HG03342 (cell line): ENCODE measurements at regions not wholly inside any gene's neighbourhood (a gene's known extent, or its start where the extent isn't known, plus 50 kb on each side); places are given as distances from the start of the nearest gene placed in this dataset.
A peak's percentile ranks its signal among the peaks of the same experiment; 100 is the strongest.

Source experiments
- ATAC-seq: cut with Tn5 transposase; IDR thresholded peaks from one replicate; pipeline ENCODE4 v1.9.1; 2021; ENCODE audit warnings: mild to moderate bottlenecking, moderate library complexity; ENCODE audit not compliant: unreplicated experiment

GRCh38 chr2:103103678-103104077 lies 341.8 kb downstream of the TMEM182 start:
- ATAC-seq = no peak

DNA sequence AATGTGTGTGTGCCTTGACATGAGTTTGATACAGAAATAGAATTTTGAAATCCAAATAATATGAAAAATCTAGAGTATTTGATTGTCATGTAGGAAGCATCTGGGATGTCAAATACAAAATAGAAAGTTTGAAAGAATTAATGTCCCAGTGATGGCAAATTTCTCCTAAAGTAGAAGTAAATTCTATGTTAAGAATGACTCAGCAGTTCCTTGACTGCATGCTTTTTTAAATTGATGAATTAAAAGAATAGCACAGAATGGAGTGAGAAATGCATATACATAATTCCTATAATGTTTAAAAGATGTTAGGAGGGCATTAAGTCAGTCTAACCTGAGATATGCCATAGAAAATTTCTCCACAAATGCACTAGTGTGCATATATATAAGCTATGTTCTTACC lies 357.5 kb downstream of the TMEM182 start:
- no peak for ATAC-seq

DNA sequence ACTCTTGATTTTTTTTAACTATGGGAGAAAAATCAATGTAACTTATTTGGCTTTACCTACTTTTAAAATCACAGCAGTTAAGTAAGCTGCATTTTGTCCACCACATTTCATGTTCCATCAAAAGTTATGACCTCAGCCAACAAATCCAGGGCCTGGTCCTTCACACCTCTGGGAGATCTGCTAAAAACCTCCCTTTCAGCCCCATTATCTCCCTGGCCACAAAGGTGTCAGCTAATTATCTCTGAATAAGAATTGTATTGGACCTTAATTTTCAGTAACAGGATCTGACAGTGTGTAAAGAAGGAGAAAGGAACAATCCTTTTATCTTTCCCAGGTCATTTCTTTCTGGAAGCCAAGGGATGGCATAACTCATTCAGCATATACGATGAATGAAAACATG lies 359.3 kb downstream of the TMEM182 start:
- ATAC-seq = no peak

DNA sequence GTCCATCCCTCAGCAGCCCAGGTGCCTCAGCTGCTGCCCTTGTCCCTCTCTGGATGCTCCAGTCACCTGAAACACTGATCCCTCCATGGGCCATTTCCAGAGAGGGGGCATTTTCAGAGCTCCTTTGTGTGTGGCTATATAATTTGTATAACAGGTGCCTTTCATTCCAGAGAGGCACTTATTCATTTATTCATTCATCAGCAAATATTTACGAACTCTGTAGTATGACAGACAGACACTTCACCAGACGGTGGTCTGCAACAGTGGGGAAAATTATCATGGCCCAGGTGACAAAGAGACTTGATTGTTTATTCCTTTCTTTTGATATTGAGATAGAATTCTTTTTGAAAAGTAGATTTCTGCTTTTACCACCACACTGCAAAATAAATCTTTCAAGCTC lies 361.7 kb downstream of the TMEM182 start:
- ATAC-seq = no peak

DNA sequence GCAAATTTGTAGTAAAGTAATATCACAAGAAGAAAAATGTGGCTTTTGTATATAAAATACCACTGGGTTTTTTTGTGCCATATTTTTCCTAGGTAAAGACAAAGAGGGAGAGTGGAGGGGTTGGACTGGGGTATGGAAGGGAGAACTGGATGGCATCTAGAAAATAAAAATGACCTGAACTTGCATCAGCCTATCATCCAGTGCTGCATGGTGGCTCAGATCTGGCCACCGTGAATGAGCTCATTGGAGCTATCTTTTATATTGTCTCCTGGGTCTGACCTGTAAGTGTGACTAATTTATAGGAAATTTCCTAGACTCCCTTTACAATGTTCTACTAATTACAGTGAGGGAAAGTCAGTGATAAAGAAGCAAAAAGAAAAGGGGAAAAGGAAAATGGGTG lies 369.0 kb downstream of the TMEM182 start:
- ATAC-seq = no peak

DNA sequence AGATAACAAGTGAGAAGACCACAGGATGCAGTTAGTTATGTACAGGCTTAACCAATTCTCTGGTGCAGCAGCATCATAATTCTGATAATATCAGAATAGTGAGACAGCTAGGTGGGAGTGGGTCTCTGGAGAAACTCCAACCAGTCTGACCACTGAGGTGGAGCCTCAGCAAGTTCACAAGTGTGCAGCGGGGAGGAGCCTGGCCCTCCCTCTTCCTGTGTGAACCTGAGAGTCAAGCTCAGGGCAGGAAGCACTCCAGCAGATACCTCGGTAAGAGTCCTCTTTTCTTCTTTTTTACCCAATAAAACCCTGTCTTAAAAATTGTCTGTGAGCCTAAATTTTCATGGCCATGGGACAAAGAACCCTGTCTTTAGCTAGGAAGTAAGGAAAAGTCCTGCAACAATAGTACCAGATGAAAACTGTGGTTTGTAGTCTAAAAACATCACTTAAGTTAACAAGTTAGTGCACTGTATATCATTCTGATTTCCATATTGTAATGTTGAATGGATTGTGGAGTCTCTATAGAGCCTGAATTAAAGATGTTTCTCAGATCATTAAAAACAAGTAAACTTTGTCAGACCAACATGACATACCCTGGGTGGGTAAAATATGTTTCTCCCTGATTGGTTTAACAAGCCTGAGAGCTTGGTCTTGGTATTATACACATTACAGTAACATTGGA lies 370.8 kb downstream of the TMEM182 start:
- ATAC-seq = peak; percentile 92

DNA sequence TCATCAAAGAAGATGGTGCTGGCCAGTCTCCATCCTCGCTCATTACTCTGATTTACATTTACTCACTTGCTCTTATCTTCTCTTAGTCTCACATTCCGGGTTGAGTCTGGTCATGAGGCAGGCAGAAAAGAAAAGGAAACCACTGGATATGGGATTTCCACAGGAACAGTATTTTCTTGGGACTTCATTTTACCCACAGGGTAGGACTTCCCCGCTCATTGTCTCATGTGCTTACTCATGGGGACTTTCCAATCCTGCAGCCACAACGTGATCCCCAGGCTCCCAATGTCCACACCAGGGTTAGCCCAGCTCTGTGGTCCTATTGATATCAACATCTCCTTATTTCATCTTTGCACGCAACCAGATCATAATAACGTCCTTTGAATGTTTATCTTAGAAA lies 373.8 kb downstream of the TMEM182 start:
- ATAC-seq = no peak

- ATAC-seq = peak; percentile 60
Measured at GRCh38 chr2:103138123-103138901, 376.5 kb downstream of the TMEM182 start.

- ATAC-seq = no peak
Measured at GRCh38 chr2:103139628-103140268, 377.9 kb downstream of the TMEM182 start.

DNA sequence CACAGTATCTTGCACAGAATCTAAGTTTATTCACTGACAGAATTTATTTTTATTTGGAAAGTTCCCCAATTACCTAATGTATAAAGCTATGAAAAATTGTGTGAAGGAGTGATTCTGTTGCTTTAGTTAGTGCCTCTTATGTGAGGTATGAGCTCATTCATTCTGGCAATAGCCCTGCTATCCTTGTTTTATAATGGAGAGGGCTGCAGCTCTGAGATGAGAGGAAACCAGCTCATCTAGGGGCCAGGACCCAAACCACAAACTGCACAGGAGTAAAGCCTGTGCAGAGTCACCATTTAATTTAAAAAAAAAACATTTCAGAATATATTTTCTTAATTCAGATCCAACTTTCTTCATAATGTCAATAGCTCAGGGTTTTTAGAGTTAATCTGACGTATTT lies 383.0 kb downstream of the TMEM182 start:
- ATAC-seq = no peak

DNA sequence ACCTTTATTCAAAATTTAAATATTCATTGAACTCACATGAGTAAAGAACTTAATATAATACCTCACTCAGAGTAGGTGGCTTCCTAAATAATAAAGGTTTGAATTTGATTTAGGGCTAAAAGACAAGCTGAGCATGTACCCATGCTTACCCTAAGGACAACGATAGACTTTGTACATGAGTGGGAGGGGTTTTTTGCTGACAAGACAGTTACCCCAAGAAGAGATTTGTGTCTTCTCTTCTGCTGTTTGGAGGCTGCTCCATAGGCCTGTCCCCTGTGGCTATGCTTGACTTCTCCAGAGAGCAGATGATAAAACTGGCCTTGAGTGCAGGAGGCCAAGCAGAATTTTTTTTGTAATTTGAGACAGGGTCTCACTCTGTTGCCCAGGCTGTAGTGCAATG lies 383.9 kb downstream of the TMEM182 start:
- no peak for ATAC-seq

DNA sequence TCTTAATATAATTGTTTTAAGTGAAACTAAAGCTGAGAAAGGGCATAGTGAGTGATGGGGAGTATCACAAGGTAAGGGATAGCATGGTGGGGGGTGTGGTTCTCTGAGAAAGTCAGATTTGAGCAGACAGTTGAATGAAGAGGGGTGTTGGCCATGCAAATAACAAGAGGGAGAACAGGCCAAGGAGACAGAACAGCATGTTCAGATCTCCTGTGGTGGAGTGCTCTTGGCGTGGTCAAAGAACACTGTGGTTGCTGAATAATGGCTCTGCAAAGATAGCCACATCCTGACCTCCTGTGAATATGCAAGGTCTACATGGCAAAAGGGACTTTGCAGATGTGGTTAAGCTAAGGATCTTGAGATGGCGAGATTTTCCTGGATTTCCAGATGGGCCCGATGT lies 389.2 kb downstream of the TMEM182 start:
- ATAC-seq = no peak

DNA sequence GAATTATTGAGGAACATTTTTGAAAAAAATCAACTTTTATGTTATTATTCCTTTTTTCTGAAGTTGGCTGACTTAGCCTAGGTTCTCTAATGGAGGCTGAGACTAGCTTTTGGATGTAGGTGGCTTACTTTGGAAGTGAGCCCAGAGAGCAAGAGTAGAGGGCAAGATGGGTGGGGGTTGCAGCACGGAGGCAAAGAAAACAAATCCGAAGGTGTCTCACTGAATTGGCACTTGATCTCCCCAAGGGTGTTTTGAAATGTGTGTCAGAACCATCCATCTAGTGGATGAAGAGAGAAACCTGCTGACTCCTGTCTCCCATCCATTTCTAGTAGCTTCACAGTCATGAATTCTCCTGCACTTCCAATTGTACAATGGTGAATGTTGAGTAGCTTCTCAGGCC lies 390.7 kb downstream of the TMEM182 start:
- ATAC-seq = no peak

- ATAC-seq = no peak
Measured at GRCh38 chr2:103153580-103154284, 391.9 kb downstream of the TMEM182 start.

DNA sequence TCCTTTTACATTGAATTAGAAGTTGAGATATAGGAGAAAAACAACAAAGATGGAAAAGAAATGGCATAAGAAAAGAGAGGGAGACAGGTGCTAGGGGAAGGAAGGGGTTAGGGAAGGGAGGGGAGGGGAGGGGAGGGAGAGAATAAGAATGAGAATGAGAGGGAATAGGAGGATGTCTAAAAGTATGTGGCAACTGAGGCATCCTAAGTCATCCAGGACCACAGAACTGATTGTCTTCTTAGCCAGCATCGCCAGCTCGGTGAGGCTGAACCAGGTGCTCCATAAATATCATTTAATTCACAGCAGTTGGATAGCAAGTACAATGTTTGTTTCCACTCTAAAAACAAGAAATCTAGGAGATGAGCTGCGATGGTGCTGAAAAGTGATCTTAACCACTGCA lies 393.5 kb downstream of the TMEM182 start:
- ATAC-seq = no peak

DNA sequence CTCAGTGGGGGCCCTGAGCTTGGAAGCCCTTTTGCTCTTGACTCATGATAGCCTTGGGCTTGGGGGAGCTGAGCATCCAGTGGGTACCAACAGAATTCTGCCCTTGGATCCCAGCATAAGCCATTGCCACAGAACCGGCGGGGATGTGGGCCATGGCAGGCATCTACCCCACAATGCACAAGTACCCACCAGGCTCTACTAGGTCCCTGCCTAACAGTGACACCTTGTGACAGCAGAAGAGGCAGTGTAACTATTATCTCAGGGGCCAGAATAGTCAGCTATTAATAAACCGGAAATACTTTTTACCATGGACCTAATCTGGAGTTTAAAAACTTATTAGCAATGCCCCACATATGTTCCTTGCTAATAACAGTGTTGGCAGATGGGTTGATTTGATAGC lies 397.2 kb downstream of the TMEM182 start:
- ATAC-seq = no peak

DNA sequence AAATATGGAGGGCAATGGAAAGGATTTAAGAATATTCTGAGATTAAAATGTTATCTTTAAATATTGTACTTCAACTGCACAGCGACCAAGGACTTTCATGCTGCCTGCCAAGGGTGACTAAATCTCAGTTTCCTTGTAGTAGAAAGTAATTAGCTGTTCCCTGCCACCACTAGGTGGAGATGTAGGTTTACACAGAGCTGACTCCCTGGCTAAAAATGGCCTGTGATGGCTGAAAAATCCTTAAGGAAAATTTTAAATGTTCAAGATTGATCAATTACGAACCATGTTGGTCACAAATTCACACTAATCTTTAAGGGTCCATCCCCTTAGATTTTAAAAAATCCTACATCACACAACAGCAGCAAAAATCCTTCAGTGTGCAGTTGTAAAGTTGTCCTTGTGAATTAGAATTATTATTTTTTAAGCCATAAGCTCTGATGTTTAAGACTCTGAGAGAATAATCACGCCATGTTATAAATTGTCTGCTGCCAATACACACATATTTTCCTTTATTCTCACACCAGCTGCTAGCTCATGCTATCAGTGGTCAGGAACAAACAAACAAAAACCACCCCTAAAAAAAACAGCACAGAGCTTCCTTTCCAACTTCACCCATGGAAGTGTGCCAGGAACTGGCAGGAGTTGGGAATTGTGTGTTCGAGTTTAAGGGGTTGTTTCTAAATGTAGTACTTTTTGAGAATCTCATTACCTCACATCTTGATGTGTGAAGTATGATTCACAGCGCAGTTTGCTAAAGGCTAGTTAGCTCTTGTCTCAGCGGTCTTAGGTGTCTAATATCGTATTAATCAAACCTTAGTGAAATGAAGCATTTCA lies 399.8 kb downstream of the TMEM182 start:
- ATAC-seq = peak; percentile 56

- ATAC-seq = no peak
Measured at GRCh38 chr2:103164748-103165147, 402.9 kb downstream of the TMEM182 start.

- ATAC-seq = no peak
Measured at GRCh38 chr2:103165836-103166235, 404.0 kb downstream of the TMEM182 start.

DNA sequence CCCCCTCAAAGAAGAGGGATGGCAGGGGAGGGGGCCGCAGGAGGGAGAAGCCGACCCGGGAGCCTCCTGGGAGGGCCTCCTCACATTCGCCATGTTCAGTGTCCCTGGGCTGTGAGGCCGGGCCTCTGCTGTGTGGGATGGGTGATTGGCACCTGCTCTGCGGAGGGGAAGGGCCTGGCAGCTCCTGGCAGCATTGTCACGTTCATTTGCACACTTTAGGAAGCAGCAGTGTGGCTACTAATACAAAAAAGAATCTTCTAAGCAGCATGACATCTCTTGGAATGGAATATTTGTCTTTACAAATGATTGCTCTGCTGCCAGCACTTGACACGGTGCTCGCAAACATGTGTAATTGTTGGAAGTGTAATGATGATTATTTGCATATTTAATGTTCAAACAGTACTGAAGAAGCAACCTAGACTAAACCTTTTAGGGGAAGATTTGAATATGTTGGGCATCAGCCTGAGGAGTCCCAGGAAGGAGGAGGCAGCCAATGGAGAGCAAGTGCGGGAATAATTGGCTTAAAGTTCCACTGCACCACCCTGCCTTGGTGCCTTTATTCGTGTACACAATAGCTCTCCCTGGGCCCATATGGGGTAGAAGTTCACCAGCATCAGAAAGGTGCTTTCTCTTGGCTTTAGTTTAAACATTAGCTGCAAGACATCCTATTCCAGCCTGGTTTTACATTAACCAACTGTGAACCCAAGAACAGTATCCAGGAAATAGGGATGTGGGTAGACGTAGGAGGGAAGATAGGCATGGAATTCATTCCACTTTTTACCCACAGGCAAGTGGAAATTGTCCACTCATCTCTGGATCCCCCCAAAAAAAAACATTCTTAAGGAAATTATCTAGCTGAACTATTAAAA lies 404.9 kb downstream of the TMEM182 start:
- ATAC-seq = no peak
